HG03575 (cell line): ENCODE measurements at regions not wholly inside any gene's neighbourhood (a gene's known extent, or its start where the extent isn't known, plus 50 kb on each side); places are given as distances from the start of the nearest gene placed in this dataset.
"Not testable (repeated sequence)": the region's sequence is repeated elsewhere in the genome, so short reads cannot be mapped to it uniquely, and the experiment has no call there.

Source experiments
- ATAC-seq: cut with Tn5 transposase; IDR thresholded peaks from one replicate; pipeline ENCODE4 v1.9.1; 2021; ENCODE audit not compliant: unreplicated experiment, insufficient number of reproducible peaks, low FRiP score; ENCODE audit errors: extremely low read depth

- no peak for ATAC-seq
These were observed 249.3 kb upstream of the PRKX start for GRCh38 chrX:3962511-3963311.

- no peak for ATAC-seq
These were observed 247.5 kb upstream of the PRKX start for GRCh38 chrX:3960952-3961351.

DNA sequence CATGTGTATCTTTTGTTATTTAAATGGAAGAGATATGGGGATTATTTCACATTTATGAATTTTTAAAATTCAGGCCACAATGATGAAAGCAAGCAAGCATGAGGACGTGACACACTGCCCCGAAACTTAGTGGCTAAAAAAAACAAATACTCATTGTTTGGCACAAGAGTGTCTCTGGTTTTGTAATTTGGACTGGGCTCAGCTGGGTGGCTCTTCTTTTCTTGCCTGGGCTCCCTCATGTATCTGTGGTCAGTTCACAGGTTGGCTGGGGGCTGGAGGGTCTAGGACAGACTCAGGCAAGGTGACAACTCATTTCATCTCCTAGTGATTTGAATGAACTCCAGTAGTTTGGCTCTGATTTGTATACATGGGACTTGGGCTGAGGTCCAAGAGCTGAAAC is 238.4 kb upstream of the PRKX start:
- no peak for ATAC-seq

- ATAC-seq = no peak
These were observed 236.9 kb upstream of the PRKX start for GRCh38 chrX:3950373-3950772.

DNA sequence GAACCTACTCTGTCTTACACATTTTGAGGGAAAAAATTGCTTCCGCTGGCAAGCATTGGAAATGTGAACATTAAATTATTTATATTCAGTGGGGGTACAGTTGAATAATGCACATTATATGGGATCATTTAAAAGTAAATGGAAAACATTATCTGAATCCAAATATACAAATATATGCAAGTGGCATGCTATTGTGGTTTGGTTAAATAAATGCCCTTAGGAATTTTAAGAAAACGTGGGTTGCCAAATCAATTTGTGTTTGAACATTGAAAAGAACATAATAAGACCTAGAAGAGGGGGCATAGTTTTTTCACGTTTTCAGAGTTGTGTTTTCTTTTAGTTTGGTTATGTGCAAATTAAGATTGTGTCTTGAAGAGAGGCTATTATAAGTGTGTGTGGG is 230.5 kb upstream of the PRKX start:
- no peak for ATAC-seq

DNA sequence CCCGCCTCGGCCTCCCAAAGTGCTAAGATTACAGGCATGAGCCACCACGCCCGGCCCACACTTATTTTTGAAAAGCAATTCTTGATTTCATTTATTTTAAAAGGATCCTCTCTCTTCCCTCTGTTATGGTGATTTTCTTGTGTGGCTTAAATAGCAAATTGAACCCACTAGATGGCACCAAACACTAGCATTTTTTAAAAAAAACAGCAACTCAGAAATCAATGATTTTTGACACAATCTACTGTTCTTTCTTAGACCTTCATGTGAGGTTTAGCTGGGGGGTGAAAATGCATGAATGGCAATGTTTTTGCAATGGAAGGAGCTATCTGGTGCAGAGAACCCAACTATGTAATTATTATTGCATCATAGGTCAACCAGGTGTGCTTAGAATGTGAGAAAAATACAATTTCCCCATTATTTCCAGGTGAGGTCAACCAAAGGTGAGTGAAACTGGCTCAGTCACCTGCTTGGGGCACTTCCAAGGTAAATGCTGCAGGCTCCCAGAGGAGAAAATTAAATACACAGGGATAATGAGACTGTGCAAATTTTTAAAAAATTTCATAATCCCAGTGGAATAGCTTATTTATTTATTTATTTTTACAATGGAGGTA is 226.7 kb upstream of the PRKX start:
- no peak for ATAC-seq

GRCh38 chrX:3938587-3938986 is 225.1 kb upstream of the PRKX start:
- ATAC-seq = no peak

DNA sequence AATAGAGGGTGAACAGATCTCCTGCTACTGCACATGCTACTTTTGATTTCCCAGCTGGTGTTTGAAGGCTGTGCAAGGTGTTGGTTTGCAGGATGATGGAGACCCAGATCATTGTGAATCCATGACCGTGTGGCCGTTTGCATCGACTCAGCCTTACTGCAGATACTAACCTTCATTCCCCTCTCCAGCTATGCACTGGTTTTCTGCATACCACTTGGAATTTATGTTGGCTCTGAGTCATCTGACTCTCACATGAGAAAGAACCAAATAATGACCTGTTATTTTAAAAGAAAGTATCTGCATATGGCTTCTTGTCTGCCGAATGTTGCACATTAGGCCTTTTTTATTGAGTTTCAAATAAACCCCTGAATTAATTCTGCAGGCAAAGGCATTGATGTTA is 221.7 kb upstream of the PRKX start:
- not testable (repeated sequence) for ATAC-seq

DNA sequence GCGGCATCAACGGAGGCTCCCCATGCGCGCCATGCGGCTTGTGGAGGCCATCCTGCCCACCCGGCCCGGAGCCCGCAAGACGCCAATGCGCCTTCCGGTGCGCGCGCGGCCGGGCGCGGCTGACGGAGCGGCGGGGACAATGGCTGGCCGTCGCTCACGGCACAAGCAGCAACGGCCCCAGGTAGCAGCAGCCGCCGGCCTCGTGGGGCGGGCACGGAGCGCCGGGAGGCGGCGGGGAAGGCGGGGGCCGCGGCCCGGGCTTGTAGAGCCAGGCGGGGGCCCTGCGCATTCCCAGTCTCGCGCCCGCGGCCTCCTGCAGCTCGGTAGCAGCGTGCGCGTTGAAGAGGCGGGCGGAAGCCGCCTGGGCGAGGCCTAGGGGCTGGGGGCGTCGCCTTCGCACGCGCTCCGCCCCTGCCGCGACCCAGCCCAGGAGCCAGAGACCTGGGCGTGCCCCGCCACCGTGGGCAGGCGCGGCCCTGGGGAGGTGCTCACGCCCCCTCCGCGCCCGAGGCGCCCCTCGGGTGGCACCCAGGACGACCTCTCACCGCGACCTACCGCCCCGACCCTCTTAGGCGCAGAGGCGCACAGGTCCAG is 207.1 kb upstream of the PRKX start:
- peak; percentile 84 for ATAC-seq

GRCh38 chrX:3919668-3920423 is 206.4 kb upstream of the PRKX start:
- ATAC-seq = not testable (repeated sequence)

DNA sequence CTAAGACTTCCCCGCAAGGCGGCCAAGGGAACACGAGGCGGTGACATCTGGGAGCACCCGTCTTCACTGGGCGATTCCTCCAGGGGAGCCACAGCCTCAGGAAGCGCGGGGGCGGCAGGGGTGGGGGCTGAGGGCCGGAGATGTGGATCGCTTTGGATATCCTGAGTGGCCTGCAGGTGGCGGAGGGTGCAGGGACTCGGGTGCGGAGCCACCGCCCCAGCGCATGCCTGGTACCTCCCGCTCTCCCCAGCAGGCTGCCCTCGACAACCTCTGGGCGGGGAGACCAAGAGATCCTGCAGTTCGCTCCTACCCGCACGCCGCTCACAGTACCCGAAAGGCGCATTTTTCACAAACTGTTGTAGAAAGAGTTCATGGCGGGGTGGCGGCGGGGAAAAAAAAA is 201.4 kb upstream of the PRKX start:
- not testable (repeated sequence) for ATAC-seq

DNA sequence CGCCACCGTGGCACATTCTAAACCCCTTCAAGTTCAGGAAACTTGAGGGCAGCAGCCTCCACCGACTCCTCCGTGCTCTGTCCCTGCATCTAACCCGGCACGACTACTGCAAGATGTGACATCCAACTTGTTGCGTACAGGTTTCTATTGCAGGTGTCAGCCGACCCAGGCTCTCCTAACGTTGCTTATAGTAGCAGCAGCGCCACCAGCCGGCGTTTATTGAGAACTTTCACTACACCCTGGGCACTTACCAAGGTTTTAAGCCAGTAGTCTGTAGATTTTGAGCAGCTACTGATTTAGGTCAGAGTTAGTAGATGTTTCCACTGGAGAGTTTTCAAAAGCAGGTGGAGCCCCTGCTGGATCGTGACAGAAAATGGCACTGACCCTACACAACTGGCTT is 200.6 kb upstream of the PRKX start:
- ATAC-seq = not testable (repeated sequence)

DNA sequence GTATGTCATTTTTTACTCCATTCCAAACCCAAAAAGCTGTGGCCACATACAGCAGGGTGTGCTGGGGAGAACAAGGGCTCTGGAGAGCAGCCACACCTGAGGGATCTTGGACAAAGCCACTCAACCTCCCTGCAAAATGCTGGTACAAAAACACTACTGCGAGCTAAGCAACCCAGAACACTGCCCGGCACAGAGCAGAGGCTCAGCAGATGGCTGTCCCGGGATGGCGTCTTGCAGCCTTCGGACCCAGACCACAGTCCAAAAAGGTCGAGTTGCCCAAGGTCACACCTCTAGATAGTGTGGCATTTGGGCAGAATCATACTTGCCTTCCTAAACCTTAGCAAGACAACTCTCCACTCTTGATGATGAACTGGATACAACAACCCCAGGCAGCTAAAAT is 197.6 kb upstream of the PRKX start:
- ATAC-seq = not testable (repeated sequence)

GRCh38 chrX:3910611-3911010 is 197.2 kb upstream of the PRKX start:
- not testable (repeated sequence) for ATAC-seq

DNA sequence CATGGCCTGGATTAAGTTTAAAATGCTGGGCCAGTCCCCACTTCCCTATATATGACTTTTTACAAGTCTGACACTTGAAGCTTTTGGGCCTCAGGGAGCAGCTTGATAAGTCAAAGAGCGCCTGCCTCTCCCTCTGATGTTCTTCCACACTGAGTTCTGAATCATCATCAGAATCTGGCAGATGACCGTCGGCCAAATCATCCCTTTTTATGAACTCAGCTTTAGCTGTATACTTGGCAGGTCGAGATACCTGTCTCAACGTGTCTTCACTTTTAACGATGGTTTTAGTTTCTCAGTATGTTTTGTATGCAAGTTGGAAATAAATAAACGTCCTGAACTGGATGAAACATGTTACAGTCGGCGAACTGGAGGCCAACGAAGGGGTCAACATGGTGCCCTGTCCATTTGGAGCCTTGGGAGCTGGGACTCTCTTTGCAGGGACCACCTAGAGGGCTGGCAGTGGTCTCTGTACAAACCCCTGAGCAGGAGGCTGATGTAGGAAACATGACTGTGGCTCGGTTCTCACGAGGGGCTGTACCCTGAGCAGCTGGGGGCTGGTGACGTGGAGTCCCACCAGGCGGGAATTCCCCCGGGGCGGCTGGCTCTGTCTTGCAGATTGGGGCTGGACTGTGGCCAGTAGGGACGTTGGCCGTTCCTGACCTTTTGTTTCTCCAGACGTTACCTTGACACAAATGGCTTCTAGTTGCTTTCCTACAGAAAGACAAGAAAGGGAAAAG is 192.2 kb upstream of the PRKX start:
- ATAC-seq = not testable (repeated sequence)

DNA sequence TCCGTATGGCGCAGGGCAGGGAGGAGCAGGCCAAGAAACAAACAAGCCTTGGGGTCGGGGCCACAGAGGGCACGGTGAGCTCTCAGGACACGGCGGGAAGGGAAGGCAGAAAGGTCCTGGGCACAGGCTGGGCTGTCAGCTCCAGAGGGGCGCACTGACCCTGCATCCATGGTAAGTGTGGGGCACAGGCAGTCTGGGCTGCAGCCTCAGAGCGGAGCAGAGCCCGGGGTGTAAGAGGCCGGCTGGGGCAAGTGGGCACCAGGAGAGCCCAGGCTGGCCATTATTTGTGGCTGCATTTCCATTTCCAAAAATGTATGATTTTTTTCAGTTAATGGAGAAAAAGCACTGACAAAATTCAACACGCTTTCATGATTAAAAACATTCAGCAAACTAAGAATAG is 188.8 kb upstream of the PRKX start:
- not testable (repeated sequence) for ATAC-seq

DNA sequence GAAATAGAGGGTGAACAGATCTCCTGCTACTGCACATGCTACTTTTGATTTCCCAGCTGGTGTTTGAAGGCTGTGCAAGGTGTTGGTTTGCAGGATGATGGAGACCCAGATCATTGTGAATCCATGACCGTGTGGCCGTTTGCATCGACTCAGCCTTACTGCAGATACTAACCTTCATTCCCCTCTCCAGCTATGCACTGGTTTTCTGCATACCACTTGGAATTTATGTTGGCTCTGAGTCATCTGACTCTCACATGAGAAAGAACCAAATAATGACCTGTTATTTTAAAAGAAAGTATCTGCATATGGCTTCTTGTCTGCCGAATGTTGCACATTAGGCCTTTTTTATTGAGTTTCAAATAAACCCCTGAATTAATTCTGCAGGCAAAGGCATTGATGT is 183.3 kb upstream of the PRKX start:
- ATAC-seq = not testable (repeated sequence)

DNA sequence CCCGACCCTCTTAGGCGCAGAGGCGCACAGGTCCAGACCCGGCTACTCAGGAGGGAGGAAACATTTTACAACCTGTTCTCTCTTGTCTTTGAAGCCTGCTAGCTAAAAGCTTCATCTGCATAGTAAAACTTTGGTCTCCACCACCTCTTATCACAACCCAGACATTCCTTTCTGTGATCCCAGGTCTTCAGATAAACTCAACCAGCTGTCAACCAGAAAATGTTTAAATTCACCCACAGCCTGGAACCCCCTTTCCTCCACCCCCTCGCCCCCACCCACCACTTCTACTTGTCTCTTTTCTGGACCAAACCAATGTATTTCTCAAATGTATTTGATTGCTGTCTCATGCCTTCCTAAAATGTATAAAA is 169.1 kb upstream of the PRKX start:
- ATAC-seq = peak; percentile 15
